HT1080 (cell line): ENCODE measurements at regions not wholly inside any gene's neighbourhood (a gene's known extent, or its start where the extent isn't known, plus 50 kb on each side); places are given as distances from the start of the nearest gene placed in this dataset.

Source experiments
- DNase-seq: peaks from one replicate; pipeline ENCODE4 v3.0.0-alpha.2; 2015; ENCODE audit warnings: low read depth

DNA sequence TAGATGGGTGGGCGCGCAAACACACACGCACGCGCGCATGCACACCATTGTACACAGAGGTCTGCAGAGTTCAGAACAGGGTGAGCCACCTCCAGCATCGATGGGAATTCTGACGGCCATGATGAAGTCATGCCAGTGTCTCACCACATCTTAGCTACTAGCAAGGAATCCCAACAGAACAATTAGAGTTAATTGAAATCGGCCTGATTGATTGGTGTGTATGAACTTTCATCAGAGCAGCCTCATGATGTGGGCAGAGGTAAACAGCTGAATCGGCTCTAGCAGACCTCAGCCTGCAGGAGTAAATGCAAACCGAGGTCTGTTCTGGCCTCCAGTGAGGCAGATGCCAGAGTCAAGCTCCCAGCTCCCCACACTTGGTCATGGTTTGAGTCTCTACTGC is 200.6 kb downstream of the CBLN1 start:
- DNase-seq = no peak

DNA sequence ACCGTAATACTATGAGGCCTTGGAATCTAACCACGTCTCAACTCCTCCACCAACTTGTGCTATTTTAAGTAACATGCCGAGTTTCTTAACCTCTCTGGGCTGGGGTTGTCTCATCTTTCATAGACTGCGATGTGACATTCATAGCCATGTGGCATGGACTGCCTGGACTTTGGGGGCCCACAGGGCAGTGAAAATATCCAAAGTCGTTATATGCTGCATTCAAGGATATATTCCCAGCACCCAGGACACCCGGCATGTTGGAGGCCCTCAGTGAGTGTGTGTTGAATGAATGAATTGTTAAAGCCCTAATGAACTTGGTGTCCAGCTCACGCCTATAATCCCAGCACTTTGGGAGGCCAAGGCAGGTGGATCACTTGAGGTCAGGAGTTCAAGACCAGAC is 203.1 kb downstream of the CBLN1 start:
- DNase-seq = no peak

DNA sequence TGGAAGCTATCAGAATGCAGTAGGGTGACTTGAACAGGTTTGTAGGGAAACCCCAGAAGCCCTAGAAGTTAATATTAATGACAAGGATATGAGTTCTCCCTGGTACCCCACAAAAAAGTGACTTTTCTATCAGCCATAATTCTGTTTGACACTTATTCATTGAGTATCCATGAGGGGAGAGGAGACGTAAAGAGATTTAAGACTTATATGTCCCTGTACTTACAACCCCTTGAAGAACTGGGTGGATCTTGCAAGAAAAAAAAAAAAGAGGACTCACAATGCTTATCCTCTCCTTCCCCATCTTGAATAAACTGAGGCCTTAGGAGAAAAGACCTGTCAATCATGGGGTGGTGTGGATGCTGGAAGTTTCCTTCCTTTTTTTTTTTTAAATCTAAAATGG is 203.5 kb downstream of the CBLN1 start:
- DNase-seq = no peak

DNA sequence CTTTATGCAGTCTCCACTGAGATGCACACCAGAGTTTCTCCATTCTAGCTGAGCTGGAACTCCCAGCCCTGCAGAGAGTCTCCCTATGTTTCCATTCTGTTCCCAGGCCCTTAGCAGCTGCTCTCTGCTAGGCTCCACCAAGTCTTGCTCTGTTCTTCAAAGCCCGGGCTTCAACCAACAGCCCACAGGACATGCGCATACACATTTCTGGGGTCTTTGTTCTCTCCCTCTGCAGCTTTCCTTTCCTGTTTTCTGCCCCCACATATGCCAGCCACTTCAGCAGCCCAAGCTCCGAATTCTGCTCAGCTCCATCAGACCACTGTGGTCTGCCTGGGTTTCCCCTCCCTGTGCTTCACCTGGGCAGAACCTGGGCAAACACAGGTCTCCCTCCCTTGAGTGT is 205.9 kb downstream of the CBLN1 start:
- no peak for DNase-seq

DNA sequence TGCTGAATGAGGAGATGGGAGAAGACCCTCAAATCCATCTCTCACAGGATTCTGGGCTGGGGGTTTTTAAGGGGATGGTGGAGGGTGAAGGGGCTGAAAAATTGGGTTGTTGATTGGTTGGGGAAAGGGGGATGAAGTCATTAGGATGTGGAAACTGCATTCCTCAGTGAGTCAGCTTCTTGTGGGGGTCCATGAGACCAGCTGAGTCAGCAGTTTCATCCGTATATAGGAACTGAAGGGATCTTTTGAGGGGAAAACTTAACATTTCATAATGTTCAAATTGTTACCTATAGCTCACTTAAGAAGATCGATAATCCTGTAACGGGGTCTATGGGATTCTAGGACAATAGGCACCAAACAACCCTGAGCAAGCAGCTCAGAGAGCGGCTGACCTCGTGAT is 213.4 kb downstream of the CBLN1 start:
- no peak for DNase-seq

DNA sequence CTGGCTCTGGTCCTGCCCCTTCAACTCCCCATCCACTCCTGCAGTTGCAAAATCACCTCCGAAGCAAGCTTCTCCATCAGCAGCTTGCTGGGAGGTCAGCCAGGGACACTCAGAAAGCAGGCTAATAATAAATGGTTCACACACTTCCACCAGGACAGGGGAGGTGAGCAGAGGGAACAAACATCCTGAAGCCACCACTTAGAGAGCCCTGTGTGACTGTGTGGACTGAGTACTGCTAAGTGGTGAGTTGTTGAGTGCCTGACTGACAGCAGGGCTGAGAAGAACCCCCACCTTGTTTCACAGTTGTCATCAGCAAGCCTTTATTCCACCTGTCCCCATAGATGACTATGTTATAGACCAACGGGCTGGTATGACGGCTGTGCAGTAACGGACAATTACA is 213.9 kb downstream of the CBLN1 start:
- DNase-seq = no peak

DNA sequence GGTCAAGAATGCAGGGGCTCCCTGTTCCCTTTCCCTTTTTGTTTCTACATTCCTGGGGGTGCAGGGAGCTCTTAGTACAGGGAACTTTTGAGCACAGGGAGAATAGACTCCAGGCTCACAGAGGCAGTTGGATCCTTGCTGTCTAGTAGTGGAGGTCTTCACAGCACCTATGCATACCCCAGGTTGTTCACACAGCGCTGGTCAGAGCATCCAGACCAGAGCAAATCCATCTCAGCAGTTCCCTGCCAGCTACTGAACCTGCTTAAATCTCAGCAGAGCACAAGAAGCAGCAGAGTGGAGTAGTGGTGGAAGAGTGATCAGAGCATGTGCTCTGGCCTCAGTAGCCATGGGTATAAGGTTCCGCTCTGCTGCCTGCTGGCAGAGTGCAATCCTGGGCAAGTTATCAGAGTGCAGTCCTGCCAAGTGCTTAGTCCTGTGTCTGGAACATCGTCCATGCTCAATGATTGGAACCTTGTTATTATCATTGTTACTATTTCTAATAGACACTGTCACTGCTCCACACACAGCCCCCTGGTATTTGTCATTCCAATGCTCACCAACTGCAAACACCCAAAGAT is 220.4 kb downstream of the CBLN1 start:
- DNase-seq = no peak

DNA sequence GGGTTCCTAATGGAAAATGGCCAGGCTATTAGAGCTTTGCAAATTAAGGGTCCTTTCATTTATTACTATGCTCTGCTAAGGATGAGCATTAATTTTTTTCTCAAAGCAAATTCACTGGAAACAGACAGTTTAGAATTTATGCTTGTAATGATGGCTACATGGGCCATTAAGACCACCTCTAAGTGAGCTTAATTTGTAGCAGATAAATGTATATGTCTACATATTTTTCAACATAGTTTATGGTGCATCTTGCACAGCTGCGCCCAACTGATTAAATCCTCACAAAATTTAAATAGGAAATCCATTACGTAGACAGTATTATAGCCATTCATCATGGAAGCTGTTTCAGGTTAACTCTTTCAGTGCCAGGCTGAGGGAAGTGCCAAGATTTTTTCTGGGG is 220.9 kb downstream of the CBLN1 start:
- DNase-seq = no peak

DNA sequence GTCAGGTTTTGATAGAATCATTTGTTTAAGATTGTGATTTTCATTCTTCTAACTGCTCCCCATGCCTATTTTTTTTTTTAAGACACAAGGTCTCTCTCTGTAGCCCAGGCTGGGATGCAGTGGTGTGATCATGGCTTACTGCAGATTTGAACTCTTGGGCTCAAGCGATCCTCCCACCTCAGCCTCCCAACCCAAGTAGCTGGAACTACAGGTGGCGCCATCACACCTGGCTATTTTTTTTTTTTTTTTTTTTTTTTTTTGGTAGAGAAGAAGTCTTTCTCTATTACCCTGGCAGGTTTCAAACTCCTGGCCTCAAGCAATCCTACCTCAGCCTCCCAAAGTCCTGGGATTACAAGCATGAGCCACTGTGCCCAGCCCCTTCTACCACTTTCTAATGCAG is 223.3 kb downstream of the CBLN1 start:
- no peak for DNase-seq

DNA sequence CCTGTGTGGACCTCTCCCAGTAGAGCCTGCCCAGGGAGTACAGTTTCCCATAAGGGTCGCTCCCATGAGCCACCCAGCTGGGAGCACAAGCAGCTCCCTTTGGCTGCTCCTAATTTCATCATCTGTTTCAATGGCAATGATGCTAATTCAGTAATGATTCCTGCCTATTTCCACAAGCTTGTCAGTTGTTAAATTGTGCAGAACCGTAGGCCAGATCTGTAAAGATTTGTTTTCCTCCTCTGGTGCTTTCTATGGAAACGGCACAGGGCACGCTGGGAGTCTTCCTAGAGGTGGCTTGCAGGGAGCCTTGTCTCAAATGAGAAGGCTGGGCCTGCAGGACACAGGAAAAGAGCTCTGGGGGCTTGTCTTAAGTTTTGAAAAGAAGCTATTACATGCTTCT is 223.7 kb downstream of the CBLN1 start:
- no peak for DNase-seq

DNA sequence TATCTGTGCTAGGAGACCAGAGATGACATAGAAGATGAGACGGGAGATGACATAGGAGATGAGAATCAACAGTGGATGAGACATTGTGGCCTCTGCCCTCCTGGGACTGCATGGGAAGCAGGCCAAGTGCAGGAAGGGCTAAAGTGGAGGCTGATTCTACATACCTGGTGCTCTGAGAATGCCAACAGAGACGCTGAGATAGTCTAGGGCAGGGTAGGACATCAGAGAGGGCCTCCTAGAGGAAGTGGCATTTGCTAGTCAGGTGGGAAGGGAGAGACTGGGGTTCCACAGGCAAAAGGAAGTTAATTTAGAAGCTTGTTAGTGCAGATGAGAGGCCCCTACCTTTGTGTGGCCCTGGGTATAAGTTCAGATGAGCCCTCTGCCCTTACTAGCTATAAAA is 224.2 kb downstream of the CBLN1 start:
- no peak for DNase-seq

DNA sequence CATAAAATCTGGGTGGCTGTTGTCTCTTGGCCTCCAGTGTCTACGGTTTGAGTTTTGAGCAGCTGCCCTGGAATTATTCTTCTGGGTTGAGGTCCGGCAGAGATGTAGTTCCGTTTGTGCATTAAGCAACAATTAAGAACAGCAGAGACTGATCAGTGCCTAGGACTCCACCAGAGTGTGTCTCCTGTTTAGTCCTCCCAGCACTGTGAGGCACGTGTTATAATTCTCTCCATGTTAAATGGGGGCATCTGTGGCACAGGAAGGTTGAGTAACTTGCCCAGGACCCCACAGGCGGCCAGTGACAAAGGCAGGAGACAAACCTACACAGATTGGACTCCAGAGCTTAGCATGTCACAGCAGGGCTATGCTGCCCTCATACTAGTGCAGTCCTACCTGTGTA is 225.1 kb downstream of the CBLN1 start:
- DNase-seq = no peak

DNA sequence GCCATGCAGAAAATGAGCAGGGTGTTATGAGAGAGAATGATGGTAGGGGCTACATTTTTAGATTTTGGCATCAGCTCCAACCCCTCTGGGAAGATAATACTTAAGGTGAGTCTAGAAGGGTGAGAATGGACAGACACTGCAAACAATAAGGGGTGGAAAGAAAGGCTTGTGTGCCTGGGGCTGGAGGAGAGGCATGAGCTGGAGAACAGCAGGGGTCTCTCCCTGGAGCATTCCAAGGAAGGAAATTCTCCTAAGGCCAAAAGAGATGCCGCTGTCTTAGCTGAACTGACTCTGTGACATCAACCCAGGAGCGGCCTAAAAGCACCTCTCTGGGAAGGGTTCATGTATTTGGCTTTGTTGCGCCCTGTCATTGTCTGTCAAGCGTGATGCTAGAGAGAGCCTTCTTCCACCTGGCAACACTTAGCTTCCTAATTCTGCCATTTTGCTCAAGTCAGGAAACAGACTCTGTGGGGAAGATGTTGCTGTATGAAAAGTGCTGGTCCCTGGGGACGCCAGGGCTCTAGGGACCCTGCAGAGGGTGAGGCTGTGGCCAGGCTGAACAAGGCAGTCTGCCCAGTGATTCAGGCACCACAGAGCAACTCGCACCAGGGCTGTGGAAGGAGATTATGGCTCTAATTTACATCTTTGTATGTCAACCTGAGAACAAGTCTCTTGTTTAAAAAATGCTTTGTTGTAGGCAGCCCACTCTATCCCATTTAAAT is 225.7 kb downstream of the CBLN1 start:
- DNase-seq = no peak

DNA sequence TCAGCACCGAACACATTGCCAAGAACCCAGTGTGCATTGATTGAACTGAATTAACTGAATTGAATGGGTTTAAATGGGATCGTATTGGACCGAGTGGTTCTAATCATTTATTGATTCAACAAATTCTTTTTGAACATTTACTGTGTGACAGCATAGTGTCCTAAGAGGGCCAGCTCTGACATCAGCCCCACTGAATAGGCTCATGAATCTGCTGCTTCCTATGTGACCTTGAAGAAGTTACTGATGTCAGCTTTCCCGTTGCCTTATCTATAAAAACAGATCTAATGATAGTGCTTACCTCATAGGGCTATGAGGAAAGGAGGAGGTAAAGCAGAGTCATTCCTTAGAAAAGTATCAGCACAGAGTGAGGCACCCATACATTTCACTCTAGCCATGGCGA is 226.3 kb downstream of the CBLN1 start:
- DNase-seq = no peak

DNA sequence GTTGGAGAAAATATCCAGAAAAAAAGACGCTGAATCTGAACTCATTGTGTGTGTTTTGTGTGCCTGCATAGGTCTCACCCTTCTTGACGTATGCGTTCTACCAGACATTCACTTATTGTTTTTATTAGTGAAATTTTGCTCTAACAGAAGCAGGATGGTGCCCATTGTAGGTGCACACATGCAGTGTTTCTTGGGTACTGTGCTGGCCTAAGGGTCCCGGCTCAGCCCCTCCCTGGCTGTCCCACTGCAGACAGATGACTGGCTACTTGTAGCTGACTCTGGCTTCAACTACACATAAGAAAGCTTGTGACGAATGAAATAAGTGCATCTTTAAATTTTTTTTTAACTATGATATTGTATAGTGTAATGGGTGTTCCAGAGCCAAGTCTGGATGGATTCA is 227.0 kb downstream of the CBLN1 start:
- DNase-seq = no peak

DNA sequence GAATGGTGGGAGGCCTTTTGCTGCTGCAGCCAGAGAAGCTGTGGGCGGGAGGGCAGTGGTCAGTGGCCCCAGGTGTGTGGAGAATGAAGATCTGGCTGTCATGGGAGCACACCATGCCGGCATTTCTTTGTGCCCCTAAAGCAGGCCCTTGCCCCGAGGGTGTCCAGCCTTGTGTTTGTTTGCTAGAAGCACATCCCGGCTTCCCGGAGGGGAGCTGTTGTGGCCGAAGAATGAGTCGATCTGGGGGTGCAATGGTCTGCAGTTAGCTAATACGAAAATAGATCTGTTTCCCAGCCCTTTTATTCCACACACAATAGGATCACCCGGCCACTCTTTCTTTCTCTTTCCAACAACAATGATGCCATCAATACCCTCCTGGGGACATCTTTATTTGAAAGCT is 228.8 kb downstream of the CBLN1 start:
- no peak for DNase-seq

DNA sequence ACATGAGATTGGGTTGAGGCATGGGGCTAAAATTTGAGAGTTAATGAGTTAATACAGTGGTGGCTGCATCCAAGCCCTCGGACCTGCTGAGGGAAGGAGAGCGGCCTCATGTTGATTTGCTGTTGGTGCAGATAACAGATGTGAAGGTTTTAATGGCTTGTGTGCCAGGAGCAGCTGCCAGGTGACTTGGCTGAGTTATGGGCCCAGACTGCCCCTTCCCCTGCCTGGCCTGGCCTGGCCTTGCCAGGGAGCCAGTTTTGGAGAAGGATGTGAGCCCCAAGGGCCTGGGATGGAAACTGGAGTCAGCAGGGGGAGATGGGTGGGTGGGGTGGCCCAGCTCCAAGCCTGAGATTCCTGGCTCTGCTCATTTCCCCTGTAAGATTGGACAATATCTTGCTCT is 230.1 kb downstream of the CBLN1 start:
- no peak for DNase-seq

DNA sequence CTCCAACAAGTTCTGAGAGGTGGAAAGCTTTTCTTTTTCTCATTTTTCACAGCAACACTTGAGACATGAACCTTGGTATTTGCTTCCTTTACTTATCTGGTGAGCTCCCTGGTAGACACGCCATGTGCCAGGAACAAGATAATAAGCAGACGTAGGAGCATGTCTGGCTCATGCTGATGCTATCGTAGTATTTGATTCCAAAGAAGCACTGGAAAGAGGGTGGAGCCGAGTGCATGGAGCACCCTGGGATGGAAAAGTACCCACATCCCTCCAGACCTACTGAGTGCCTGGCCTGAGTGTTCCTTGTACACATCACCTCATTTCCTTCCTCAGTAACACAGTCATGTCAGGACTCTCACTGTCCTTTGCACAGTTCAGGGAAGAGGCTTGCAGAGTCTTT is 231.0 kb downstream of the CBLN1 start:
- peak; percentile 11 for DNase-seq

DNA sequence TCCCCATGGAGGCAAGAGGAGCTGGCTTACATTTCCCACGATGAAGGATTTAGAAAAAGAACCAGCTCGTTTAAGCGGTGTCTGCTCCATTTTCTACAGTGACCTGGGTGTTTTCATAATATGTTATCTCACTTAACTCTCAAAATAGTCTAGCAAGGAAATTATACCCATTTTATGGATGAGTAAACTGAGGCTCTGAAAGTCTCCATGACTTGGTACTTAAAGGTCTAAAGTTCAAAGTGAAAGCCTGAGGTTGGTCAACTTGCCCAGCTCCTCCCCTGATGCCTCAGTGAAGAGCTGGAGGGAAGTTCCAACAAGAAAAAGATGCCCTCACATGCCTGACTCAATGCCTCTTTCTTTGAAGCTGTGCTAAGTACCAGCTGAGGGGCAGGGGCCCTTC is 232.0 kb downstream of the CBLN1 start:
- no peak for DNase-seq

DNA sequence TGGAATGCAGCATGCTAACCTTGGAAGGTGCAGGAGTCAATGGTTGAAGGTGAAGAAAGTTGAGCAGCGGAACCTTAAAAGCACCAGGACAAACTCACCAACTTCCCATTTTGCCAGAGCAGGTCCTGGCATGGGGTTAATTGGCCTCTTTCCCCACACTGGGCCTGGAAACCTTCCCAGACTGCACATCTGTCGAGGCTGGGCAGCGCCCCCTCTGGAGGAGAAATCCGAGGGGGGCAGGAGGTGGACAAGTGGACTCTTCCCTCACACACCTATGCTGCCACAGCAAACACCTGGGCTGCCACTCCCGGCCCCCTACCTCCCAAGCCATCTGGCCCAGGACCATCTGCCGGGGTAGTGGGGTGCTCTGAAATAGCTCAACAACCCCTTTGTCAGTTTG is 232.4 kb downstream of the CBLN1 start:
- no peak for DNase-seq

DNA sequence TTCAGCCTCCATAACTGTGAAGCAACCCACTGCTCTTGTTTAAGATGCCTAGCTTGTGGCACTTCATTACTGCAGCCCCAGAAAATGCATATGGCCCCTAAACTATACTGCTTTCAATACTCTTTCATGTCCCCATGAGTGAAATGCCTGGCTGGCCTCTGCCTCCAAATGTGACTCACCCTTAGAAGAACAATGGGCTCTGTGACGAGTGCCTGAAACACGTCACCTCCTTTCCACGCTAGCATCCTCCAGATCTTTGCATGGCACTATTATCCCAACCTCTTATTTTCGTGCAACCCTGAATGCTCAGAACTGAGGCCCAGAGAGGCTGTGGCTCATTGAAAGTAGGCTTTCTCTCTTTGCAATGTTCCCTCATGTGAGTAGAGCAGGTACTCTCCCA is 233.1 kb downstream of the CBLN1 start:
- peak; percentile 90 for DNase-seq

DNA sequence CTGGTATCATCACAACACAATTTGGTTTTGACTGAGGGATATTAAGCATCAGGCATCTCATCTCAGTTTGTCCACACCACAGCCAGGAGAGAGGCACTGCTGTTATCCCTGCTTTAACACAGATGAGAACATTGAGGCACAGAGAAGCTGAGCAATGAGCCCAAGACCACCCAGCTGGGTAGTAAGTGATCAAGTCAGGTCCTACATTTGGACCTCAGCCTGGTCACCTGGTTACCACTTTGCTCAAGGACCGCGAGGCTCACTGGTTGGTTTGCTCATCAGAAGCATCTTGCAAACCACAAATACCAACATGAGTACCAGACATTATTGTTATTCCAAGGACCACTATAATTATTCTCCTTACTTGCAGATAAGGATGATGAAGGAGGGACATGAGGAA is 245.5 kb downstream of the CBLN1 start:
- no peak for DNase-seq

DNA sequence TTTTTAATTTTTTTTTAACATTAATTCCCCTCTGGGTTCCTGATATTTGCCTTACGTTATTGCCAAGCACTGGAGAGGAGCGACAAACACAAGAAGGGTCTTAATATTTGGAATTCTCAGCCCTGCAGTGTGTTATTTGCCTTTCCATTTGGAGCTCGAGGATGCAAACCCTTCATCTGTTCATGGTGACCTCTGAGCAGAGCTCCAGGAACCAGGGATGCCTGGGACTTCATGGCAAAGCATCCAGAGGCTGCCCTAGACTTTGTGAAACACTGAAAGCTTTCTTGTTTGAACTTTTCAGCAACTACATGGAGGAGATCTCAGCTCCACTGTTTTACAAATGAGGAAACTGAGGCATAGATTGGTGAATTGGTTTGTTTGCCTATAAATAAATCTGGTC is 254.2 kb downstream of the CBLN1 start:
- DNase-seq = no peak
